Endodermal cell (in vitro differentiated cells): ENCODE measurements at regions not wholly inside any gene's neighbourhood (a gene's known extent, or its start where the extent isn't known, plus 50 kb on each side); places are given as distances from the start of the nearest gene placed in this dataset.

Experiments
- DNase-seq: peaks from one replicate; pipeline ENCODE4 v3.0.0-alpha.2; 2017
- H3K27ac ChIP-seq: 2 replicates; pipeline ENCODE4 v1.5.1; 2013; ENCODE audit warnings: mild to moderate bottlenecking, low read depth, low read length, moderate library complexity
- H3K27me3 ChIP-seq: 2 replicates; pipeline ENCODE4 v1.6.1; 2013; ENCODE audit warnings: mild to moderate bottlenecking, low read length, moderate library complexity; ENCODE audit not compliant: insufficient read depth, control insufficient read depth, poor library complexity, severe bottlenecking
- H3K36me3 ChIP-seq: 2 replicates; pipeline ENCODE4 v1.7.0; 2013; ENCODE audit warnings: mild to moderate bottlenecking, low read length, moderate library complexity; ENCODE audit not compliant: control insufficient read depth, insufficient read depth
- H3K4me1 ChIP-seq: one replicate; pipeline ENCODE4 v1.7.0; 2013; ENCODE audit warnings: low read length; ENCODE audit not compliant: control insufficient read depth, insufficient read depth
- H3K4me3 ChIP-seq: 2 replicates; pipeline ENCODE4 v1.5.1; 2013; ENCODE audit warnings: mild to moderate bottlenecking, low read length, moderate library complexity
- H3K9ac ChIP-seq: 2 replicates; pipeline ENCODE4 v1.6.1; 2013; ENCODE audit warnings: mild to moderate bottlenecking, low read length, moderate library complexity; ENCODE audit not compliant: poor library complexity, severe bottlenecking; ENCODE audit errors: extremely low read depth
- H3K9me3 ChIP-seq: 2 replicates; pipeline ENCODE4 v1.6.1; 2013; ENCODE audit warnings: mild to moderate bottlenecking, low read length, moderate library complexity; ENCODE audit not compliant: control insufficient read depth
- H3K27ac Mint-ChIP-seq: 2 replicates; pipeline ENCODE4 v1.8.0; 2020; ENCODE audit warnings: mixed read lengths
- H3K27me3 Mint-ChIP-seq: 2 replicates; pipeline ENCODE4 v1.8.0; 2021; ENCODE audit warnings: mild to moderate bottlenecking, mixed read lengths; ENCODE audit not compliant: insufficient read depth
- H3K36me3 Mint-ChIP-seq: 2 replicates; pipeline ENCODE4 v1.8.0; 2020; ENCODE audit warnings: low read depth, mixed read lengths
- H3K4me1 Mint-ChIP-seq: 2 replicates; pipeline ENCODE4 v1.8.0; 2020; ENCODE audit warnings: mixed read lengths
- H3K4me3 Mint-ChIP-seq: 2 replicates; pipeline ENCODE4 v1.8.0; 2020; ENCODE audit warnings: mild to moderate bottlenecking, moderate library complexity, mixed read lengths
- H3K9me3 Mint-ChIP-seq: 2 replicates; pipeline ENCODE4 v1.8.0; 2020; ENCODE audit warnings: mild to moderate bottlenecking, mixed read lengths
- WGBS, 2 experiments: methylation state at CpG; one replicate each; pipeline versions ENCODE4 v1.1.5 to v1.1.7; 2013; ENCODE audit warnings: missing lambda C conversion rate in 2 of 2, mixed read lengths in 1 of 2; ENCODE audit not compliant: insufficient coverage in 1 of 2, insufficient read length in 1 of 2; 5-methylcytosine and 5-hydroxymethylcytosine counted together
- TF ChIP-seq, protein P1 (sequence below): fragments of 200-600 bp; sonication (generic); conservative IDR thresholded peaks from 2 replicates; pipeline ENCODE4 v1.5.0; 2021; ENCODE audit warnings: antibody characterized with exemption, mild to moderate bottlenecking

DNA sequence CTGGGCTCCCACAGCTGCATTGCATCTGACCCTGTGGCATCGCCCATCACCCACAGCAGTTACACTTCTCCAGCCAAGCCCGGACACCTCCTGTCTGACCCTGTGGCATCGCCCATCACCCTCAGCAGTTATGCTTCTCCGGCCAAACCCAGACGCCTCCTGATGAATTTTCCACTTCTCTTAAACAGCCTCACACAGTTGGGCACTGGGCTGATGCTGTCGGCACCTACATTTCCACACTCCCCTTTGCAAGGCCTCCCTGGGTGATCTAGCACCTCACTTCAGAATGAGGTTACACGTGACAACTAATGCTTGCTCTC lies 175.2 kb upstream of the ARID1B start:
- peaks cover 2% of the 10 kb centered on the region for H3K27me3 Mint-ChIP-seq
- no peak for DNase-seq
- WGBS, 2 experiments: 94 to 98% methylated on average over 5 to 7 of the region's 7 CpGs

DNA sequence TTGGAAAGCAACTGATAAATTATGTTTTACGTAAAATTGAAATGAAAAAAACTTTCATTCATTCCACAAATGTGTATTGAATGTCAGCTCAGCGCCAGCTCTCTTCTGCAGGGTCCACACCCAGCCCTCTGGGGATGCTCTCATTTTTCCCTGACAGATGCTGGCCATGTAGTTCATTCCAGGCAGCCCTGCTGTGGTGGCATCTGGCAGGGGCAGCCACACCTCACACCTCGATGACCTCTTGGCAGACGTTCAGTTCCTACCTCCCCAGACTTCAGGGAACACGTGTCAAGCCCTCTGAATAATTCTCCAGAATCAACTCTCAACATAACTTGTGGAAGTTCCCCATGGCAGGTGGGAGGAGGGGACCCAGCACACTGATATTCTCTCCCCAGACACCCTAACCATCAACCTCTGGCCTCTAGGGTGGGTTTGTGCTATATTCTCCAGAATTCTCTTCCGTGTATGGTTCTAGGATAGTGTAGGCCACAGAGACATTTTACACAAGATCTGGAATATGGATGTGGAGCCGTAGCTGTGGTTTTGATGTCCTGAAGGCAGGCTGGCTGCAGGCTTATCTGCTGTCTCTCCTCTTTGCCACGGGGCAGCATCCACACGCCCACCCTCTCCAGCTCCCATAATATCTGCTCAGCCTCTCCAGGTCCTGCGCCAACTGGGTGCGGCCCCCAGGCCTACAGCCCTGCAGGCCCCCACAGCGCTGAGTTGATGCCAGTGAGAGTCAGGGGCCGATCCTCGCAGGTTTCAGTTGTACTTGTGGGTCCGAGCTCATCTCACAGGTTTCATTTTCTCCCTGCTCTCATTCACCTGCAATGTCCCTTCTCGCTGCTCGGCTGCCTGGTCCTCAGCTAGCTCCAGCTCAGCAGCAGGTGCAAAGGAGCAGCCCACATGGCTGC lies 175.8 kb upstream of the ARID1B start:
- H3K9ac ChIP-seq: no peak overlapping the region
- Mint-ChIP-seq H3K9me3 (peaks cover 25% of the 10 kb centered on the region), H3K27me3 (peaks cover 2% of the 10 kb centered on the region), H3K4me1 (peaks cover 17% of the 10 kb centered on the region), H3K36me3 (no peaks in the 10 kb centered on the region), H3K27ac (no peak overlapping the region), H3K4me3 (no peak overlapping the region)
- DNase-seq: no peak
- WGBS, 2 experiments: 79 to 91% methylated on average over 10 to 17 of the region's 17 CpGs
- H3K36me3 ChIP-seq: no peaks in the 10 kb centered on the region
- H3K4me1 ChIP-seq: peaks cover 4% of the 10 kb centered on the region
- H3K9me3 ChIP-seq: no peaks in the 10 kb centered on the region
- TF ChIP-seq, protein P1, sequence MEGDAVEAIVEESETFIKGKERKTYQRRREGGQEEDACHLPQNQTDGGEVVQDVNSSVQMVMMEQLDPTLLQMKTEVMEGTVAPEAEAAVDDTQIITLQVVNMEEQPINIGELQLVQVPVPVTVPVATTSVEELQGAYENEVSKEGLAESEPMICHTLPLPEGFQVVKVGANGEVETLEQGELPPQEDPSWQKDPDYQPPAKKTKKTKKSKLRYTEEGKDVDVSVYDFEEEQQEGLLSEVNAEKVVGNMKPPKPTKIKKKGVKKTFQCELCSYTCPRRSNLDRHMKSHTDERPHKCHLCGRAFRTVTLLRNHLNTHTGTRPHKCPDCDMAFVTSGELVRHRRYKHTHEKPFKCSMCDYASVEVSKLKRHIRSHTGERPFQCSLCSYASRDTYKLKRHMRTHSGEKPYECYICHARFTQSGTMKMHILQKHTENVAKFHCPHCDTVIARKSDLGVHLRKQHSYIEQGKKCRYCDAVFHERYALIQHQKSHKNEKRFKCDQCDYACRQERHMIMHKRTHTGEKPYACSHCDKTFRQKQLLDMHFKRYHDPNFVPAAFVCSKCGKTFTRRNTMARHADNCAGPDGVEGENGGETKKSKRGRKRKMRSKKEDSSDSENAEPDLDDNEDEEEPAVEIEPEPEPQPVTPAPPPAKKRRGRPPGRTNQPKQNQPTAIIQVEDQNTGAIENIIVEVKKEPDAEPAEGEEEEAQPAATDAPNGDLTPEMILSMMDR: no peak
- no peaks in the 10 kb centered on the region for H3K27me3 ChIP-seq
- no peak overlapping the region for H3K4me3 ChIP-seq
- no peak overlapping the region for H3K27ac ChIP-seq

More for the DNA sequence above, 175.2 kb upstream of the ARID1B start:
- Histone ChIP-seq H3K9me3 (no peaks in the 10 kb centered on the region), H3K36me3 (no peaks in the 10 kb centered on the region), H3K27me3 (no peaks in the 10 kb centered on the region), H3K4me1 (peaks cover under 1% of the 10 kb centered on the region), H3K9ac (no peak overlapping the region), H3K27ac (no peak overlapping the region), H3K4me3 (no peak overlapping the region)
- Mint-ChIP-seq H3K4me3 (no peak overlapping the region), H3K36me3 (no peaks in the 10 kb centered on the region), H3K27ac (no peak overlapping the region), H3K4me1 (peaks cover 12% of the 10 kb centered on the region), H3K9me3 (peaks cover 29% of the 10 kb centered on the region)
- TF ChIP-seq, protein P1: no peak

DNA sequence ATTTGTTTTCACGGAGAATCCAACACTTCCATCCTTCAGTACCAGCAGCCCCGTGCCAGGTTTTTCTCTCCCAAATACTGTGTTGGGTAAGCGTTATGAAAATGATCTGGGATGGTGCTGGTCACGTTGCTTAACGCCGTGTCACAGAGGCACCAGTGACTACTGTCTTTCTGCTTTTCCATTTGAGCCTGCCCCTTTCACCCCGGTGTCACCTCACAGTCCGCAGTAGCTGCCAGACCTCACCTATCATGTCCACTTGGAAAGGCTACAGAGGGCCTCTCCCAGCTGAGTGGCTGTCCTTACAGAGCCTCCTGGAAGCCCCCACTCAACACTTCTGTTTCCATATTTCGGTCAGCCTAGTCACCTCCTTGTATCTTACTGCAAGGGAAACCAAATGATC lies 176.5 kb upstream of the ARID1B start:
- WGBS, 2 experiments: 88 to 96% methylated on average over 6 to 9 of the region's 9 CpGs
- Mint-ChIP-seq H3K4me1 (peaks cover 17% of the 10 kb centered on the region), H3K27me3 (peaks cover 2% of the 10 kb centered on the region), H3K27ac (no peak overlapping the region), H3K9me3 (peaks cover 19% of the 10 kb centered on the region), H3K4me3 (no peak overlapping the region), H3K36me3 (no peaks in the 10 kb centered on the region)
- Histone ChIP-seq H3K27ac (no peak overlapping the region), H3K9me3 (no peaks in the 10 kb centered on the region), H3K4me3 (no peak overlapping the region), H3K4me1 (peaks cover 4% of the 10 kb centered on the region), H3K36me3 (no peaks in the 10 kb centered on the region), H3K9ac (no peak overlapping the region), H3K27me3 (no peaks in the 10 kb centered on the region)
- TF ChIP-seq, protein P1: no peak
- DNase-seq: no peak
